HEK293 (cell line): ENCODE measurements at regions not wholly inside any gene's neighbourhood (a gene's known extent, or its start where the extent isn't known, plus 50 kb on each side); places are given as distances from the start of the nearest gene placed in this dataset.

Experiments used
- CTCF ChIA-PET: fragments of 350-600 bp; formaldehyde crosslinking; extraction: SDS; loops from one replicate; lab custom pipeline; 2021; ENCODE audit warnings: antibody characterized with exemption; lab: Yijun Ruan, JAX
- POLR2A ChIA-PET: fragments of 300-600 bp; formaldehyde crosslinking; extraction: SDS; loops from one replicate; lab custom pipeline; 2020; ENCODE audit warnings: antibody characterized with exemption, inconsistent platforms; lab: Yijun Ruan, JAX
- H3K27ac ChIP-seq: fragments of 200-500 bp; sonication (Bioruptor generic); 2 replicates; pipeline ENCODE4 v1.5.1; 2014; ENCODE audit warnings: low read depth, low read length, control low read depth, inconsistent platforms; ENCODE audit errors: extremely low read depth
- H3K36me3 ChIP-seq, 2 experiments: fragments of 200-500 bp in 1 of 2; sonication (Bioruptor generic) in 1 of 2; 1 replicate in 1 of 2; 2 replicates in 1 of 2; pipeline ENCODE4 v1.5.1; 2014 to 2017; ENCODE audit warnings: inconsistent platforms in 2 of 2, low read length in 2 of 2; ENCODE audit not compliant: control insufficient read depth in 2 of 2, insufficient read depth in 1 of 2
- H3K4me1 ChIP-seq: fragments of 200-500 bp; sonication (Bioruptor generic); 2 replicates; pipeline ENCODE4 v1.5.1; 2014; ENCODE audit warnings: mild to moderate bottlenecking, low read length, inconsistent platforms; ENCODE audit not compliant: control insufficient read depth, insufficient read depth
- H3K4me3 ChIP-seq: 2 replicates; pipeline ENCODE4 v1.5.1; 2011; ENCODE audit warnings: low read depth, mild to moderate bottlenecking, control low read depth, low read length, moderate library complexity
- H3K9me3 ChIP-seq: fragments of 200-500 bp; sonication (Bioruptor generic); 2 replicates; pipeline ENCODE4 v1.5.1; 2014; ENCODE audit warnings: low read depth, low read length, inconsistent platforms; ENCODE audit not compliant: control insufficient read depth, insufficient read depth
- BCL6B ChIP-seq: fragments of 450-650 bp; formaldehyde crosslinking; IDR thresholded peaks from 2 replicates; pipeline ENCODE4 v1.5.1; 2017; ENCODE audit warnings: missing biosample characterization, missing genetic modification characterization
- HOXA7 ChIP-seq: sonication (generic); formaldehyde crosslinking; IDR thresholded peaks from 2 replicates; pipeline ENCODE4 v1.8.1; 2022; ENCODE audit warnings: missing genetic modification reagents, borderline replicate concordance
- HOXC10 ChIP-seq: sonication (generic); formaldehyde crosslinking; IDR thresholded peaks from 2 replicates; pipeline ENCODE4 v1.8.1; 2023; ENCODE audit warnings: mild to moderate bottlenecking, missing genetic modification reagents
- KLF8 ChIP-seq: fragments of 450-650 bp; formaldehyde crosslinking; IDR thresholded peaks from 2 replicates; pipeline ENCODE4 v1.5.1; 2016; ENCODE audit warnings: missing biosample characterization, missing genetic modification characterization
- SETDB1 ChIP-seq: IDR thresholded peaks from one replicate; pipeline ENCODE4 v1.6.1; 2017; ENCODE audit warnings: mild to moderate bottlenecking, low read length, moderate library complexity, mixed read lengths; ENCODE audit not compliant: insufficient read length
- TRIM28 ChIP-seq: IDR thresholded peaks from 2 replicates; pipeline ENCODE4 v1.6.1; 2011; ENCODE audit warnings: low read length, control low read depth, borderline replicate concordance
- ZBTB1 ChIP-seq: fragments of 450-650 bp; formaldehyde crosslinking; IDR thresholded peaks from 2 replicates; pipeline ENCODE4 v1.5.1; 2016; ENCODE audit warnings: missing biosample characterization, missing genetic modification characterization
- ZNF121 ChIP-seq: fragments of 450-650 bp; formaldehyde crosslinking; IDR thresholded peaks from 2 replicates; pipeline ENCODE4 v1.5.1; 2016; ENCODE audit warnings: missing biosample characterization, missing genetic modification characterization
- ZNF155 ChIP-seq: fragments of 450-650 bp; formaldehyde crosslinking; IDR thresholded peaks from 2 replicates; pipeline ENCODE4 v1.5.1; 2016; ENCODE audit warnings: missing biosample characterization, missing genetic modification characterization
- ZNF202 ChIP-seq: fragments of 450-650 bp; formaldehyde crosslinking; IDR thresholded peaks from 2 replicates; pipeline ENCODE4 v1.5.1; 2016; ENCODE audit warnings: missing biosample characterization, missing genetic modification characterization, borderline replicate concordance
- ZNF214 ChIP-seq: fragments of 450-650 bp; formaldehyde crosslinking; IDR thresholded peaks from 2 replicates; pipeline ENCODE4 v1.5.1; 2017; ENCODE audit warnings: missing biosample characterization, mild to moderate bottlenecking, missing genetic modification characterization, borderline replicate concordance
- ZNF23 ChIP-seq: fragments of 450-650 bp; formaldehyde crosslinking; IDR thresholded peaks from 2 replicates; pipeline ENCODE4 v1.5.1; 2016; ENCODE audit warnings: missing biosample characterization, missing genetic modification characterization, borderline replicate concordance
- ZNF610 ChIP-seq: fragments of 450-650 bp; formaldehyde crosslinking; IDR thresholded peaks from 2 replicates; pipeline ENCODE4 v1.5.1; 2016; ENCODE audit warnings: missing biosample characterization, missing genetic modification characterization, borderline replicate concordance
- ZNF624 ChIP-seq: fragments of 450-650 bp; formaldehyde crosslinking; IDR thresholded peaks from 2 replicates; pipeline ENCODE4 v1.5.1; 2017; ENCODE audit warnings: missing biosample characterization, missing genetic modification characterization
- ZNF654 ChIP-seq: fragments of 450-650 bp; formaldehyde crosslinking; IDR thresholded peaks from 2 replicates; pipeline ENCODE4 v1.5.1; 2016; ENCODE audit warnings: low read depth, missing biosample characterization, missing genetic modification characterization
- ZNF776 ChIP-seq: fragments of 450-650 bp; formaldehyde crosslinking; IDR thresholded peaks from 2 replicates; pipeline ENCODE4 v1.5.0; 2017; ENCODE audit warnings: missing biosample characterization, missing genetic modification characterization, borderline replicate concordance
- ZNF777 ChIP-seq: fragments of 450-650 bp; formaldehyde crosslinking; IDR thresholded peaks from 2 replicates; pipeline ENCODE4 v1.5.1; 2017; ENCODE audit warnings: missing biosample characterization, missing genetic modification characterization, borderline replicate concordance
- ZNF792 ChIP-seq: fragments of 450-650 bp; formaldehyde crosslinking; IDR thresholded peaks from 2 replicates; pipeline ENCODE4 v1.5.1; 2016; ENCODE audit warnings: missing biosample characterization, missing genetic modification characterization
- ZSCAN18 ChIP-seq: fragments of 450-650 bp; formaldehyde crosslinking; IDR thresholded peaks from 2 replicates; pipeline ENCODE4 v1.5.1; 2016; ENCODE audit warnings: missing biosample characterization, missing genetic modification characterization

- Histone ChIP-seq H3K36me3 (no peaks in the 10 kb centered on the region), H3K27ac (no peak overlapping the region), H3K4me1 (no peaks in the 10 kb centered on the region), H3K4me3 (no peak overlapping the region), H3K9me3 (no peaks in the 10 kb centered on the region)
- TF ChIP-seq ZNF624 (tag by site-specific recombination) (no peak), ZNF777 (no peak), ZNF202 (tag by site-specific recombination) (no peak), TRIM28 (no peak), ZBTB1 (tag by site-specific recombination) (no peak)
- CTCF ChIA-PET = no interaction called here
- POLR2A ChIA-PET = no interaction called here
These were observed 95.3 kb upstream of the ASB18 start for GRCh38 chr2:236359426-236360045.

GRCh38 chr2:236360496-236360895 is 96.3 kb upstream of the ASB18 start:
- Histone ChIP-seq H3K4me1 (no peaks in the 10 kb centered on the region), H3K36me3 (no peaks in the 10 kb centered on the region), H3K4me3 (no peak overlapping the region), H3K9me3 (no peaks in the 10 kb centered on the region), H3K27ac (no peak overlapping the region)
- TF ChIP-seq ZNF654 (tag by site-specific recombination) (no peak), ZSCAN18 (tag by site-specific recombination) (no peak), HOXA7 (CRISPR knock-in tag) (no peak), ZNF121 (tag by site-specific recombination) (no peak), ZNF214 (no peak), ZNF792 (tag by site-specific recombination) (no peak), ZNF776 (no peak), SETDB1 (no peak), ZNF155 (no peak), ZNF610 (tag by site-specific recombination) (no peak), BCL6B (tag by site-specific recombination) (no peak), ZNF23 (no peak), KLF8 (tag by site-specific recombination) (no peak), HOXC10 (CRISPR knock-in tag) (no peak)
- POLR2A ChIA-PET = no interaction called here
- CTCF ChIA-PET = interaction anchor here (0.6 to 1.4 kb wide), 3 partner anchors 9 to 355 kb away, joined by 3 read pairs; no protein-coding TSS in a partner anchor

- H3K4me3 ChIP-seq = no peak overlapping the region
- H3K4me1 ChIP-seq = no peaks in the 10 kb centered on the region
- no peaks in the 10 kb centered on the region for H3K9me3 ChIP-seq
- CTCF ChIA-PET = no interaction called here
- no peaks in the 10 kb centered on the region for H3K36me3 ChIP-seq
- H3K27ac ChIP-seq = no peak overlapping the region
- no peak for TF ChIP-seq KLF8 (tag by site-specific recombination)
- POLR2A ChIA-PET = no interaction called here
These were observed 99.6 kb upstream of the ASB18 start for GRCh38 chr2:236363711-236364277.
